ENCODE measurements at regions not wholly inside any gene's neighbourhood (a gene's known extent, or its start where the extent isn't known, plus 50 kb on each side); places are given as distances from the start of the nearest gene placed in this dataset. TPM values are rescaled to one million over a fixed set of nuclear protein-coding genes. Genes with fewer than 3 reads are reported as not detected.

Small RNA genes lying in the stretch of these regions (small RNA-seq; reads per million reads assigned to genes)
- gene RNU6-1236P (ENCODE audit: insufficient read length, low read depth, low replicate concordance) = not detected

Measured in BJ (cell line).